ENCODE measurements at regions not wholly inside any gene's neighbourhood (a gene's known extent, or its start where the extent isn't known, plus 50 kb on each side); places are given as distances from the start of the nearest gene placed in this dataset.
"Not testable (repeated sequence)": the region's sequence is repeated elsewhere in the genome, so short reads cannot be mapped to it uniquely, and the experiment has no call there.

- peak; percentile 35 for DNase-seq
These were observed 55.2 kb downstream of the GCC1 start for GRCh38 chr7:127530148-127530547.

GRCh38 chr7:127527561-127527960 lies 57.8 kb downstream of the GCC1 start:
- DNase-seq = no peak

GRCh38 chr7:127525866-127526480 lies 59.4 kb downstream of the GCC1 start:
- DNase-seq = no peak

GRCh38 chr7:127516320-127516719 lies 69.1 kb downstream of the GCC1 start:
- no peak for DNase-seq

GRCh38 chr7:127514499-127514898 lies 70.9 kb downstream of the GCC1 start:
- peak; percentile 60 for DNase-seq

- no peak for DNase-seq
These were observed 72.1 kb downstream of the GCC1 start for GRCh38 chr7:127513311-127513710.

- no peak for DNase-seq
These were observed 72.7 kb downstream of the GCC1 start for GRCh38 chr7:127512663-127513062.

GRCh38 chr7:127504715-127505114 lies 80.7 kb downstream of the GCC1 start:
- no peak for DNase-seq

- DNase-seq = no peak
These were observed 83.6 kb downstream of the GCC1 start for GRCh38 chr7:127501817-127502216.

- no peak for DNase-seq
These were observed 94.9 kb upstream of the ZNF800 start for GRCh38 chr7:127487381-127487780.

- DNase-seq = no peak
These were observed 94.1 kb upstream of the ZNF800 start for GRCh38 chr7:127486654-127487053.

- no peak for DNase-seq
These were observed 93.0 kb upstream of the ZNF800 start for GRCh38 chr7:127485482-127485881.

- no peak for DNase-seq
These were observed 92.4 kb upstream of the ZNF800 start for GRCh38 chr7:127484954-127485353.

GRCh38 chr7:127478461-127478860 lies 86.0 kb upstream of the ZNF800 start:
- DNase-seq = no peak

GRCh38 chr7:127478024-127478355 lies 85.5 kb upstream of the ZNF800 start:
- no peak for DNase-seq

GRCh38 chr7:127477295-127478023 lies 85.0 kb upstream of the ZNF800 start:
- no peak for DNase-seq

- no peak for DNase-seq
These were observed 84.1 kb upstream of the ZNF800 start for GRCh38 chr7:127476618-127477017.

- DNase-seq = no peak
These were observed 81.9 kb upstream of the ZNF800 start for GRCh38 chr7:127474457-127474856.

- no peak for DNase-seq
These were observed 80.9 kb upstream of the ZNF800 start for GRCh38 chr7:127473409-127473808.

GRCh38 chr7:127460077-127460476 lies 67.6 kb upstream of the ZNF800 start:
- DNase-seq = no peak

GRCh38 chr7:127451258-127451657 lies 58.8 kb upstream of the ZNF800 start:
- DNase-seq = not testable (repeated sequence)

GRCh38 chr7:127448566-127448965 lies 56.1 kb upstream of the ZNF800 start:
- no peak for DNase-seq

- peak; percentile 76 for DNase-seq
These were observed 54.9 kb upstream of the ZNF800 start for GRCh38 chr7:127447326-127447945.

GRCh38 chr7:127446842-127447241 lies 54.3 kb upstream of the ZNF800 start:
- no peak for DNase-seq
